T-cell (primary cell): ENCODE measurements at regions not wholly inside any gene's neighbourhood (a gene's known extent, or its start where the extent isn't known, plus 50 kb on each side); places are given as distances from the start of the nearest gene placed in this dataset.

Experiments
- ATAC-seq, 4 experiments: fragments of 200-7000 bp in 3 of 4; fragments of 150-1000 bp in 1 of 4; cut with Tn5 transposase; replicated peaks in 1 of 4; 1 replicate in 3 of 4; 2 replicates in 1 of 4; pipeline ENCODE4 v1.10.0; 2021; ENCODE audit warnings: moderate library complexity in 3 of 4, mild to moderate bottlenecking in 2 of 4, moderate number of reproducible peaks in 1 of 4
- CTCF ChIA-PET, 2 donors: fragments of 300-600 bp; sonication (Branson Sonifier 250); formaldehyde crosslinking; loops; one replicate each; lab custom pipeline; 2022; ENCODE audit warnings: antibody characterized with exemption in 2 of 2; lab: Charles Lee
- POLR2A ChIA-PET, 2 donors: fragments of 300-600 bp; sonication (Branson Sonifier 250); formaldehyde crosslinking; loops; one replicate each; lab custom pipeline; 2022; ENCODE audit warnings: antibody characterized with exemption in 2 of 2; lab: Charles Lee
- DNase-seq, 35 experiments: peaks; one replicate each; pipeline versions ENCODE4 v3.0.0 to v3.0.0-alpha.2; 2013 to 2023
- H3K27ac ChIP-seq: one replicate; pipeline ENCODE4 v1.5.1; 2013; ENCODE audit warnings: low read length
- H3K27me3 ChIP-seq, 2 experiments: replicated peaks in 1 of 2; 1 replicate in 1 of 2; 2 replicates in 1 of 2; pipeline versions ENCODE4 v1.6.1 to v1.7.0; 2013; ENCODE audit warnings: low read length in 1 of 2, mixed read lengths in 1 of 2; ENCODE audit not compliant: control insufficient read depth in 2 of 2, insufficient read depth in 2 of 2; ENCODE audit errors: extremely low read depth in 1 of 2
- H3K36me3 ChIP-seq, 2 donors: 1 replicate in 1 of 2; 2 replicates in 1 of 2; pipeline versions ENCODE4 v1.6.1 to v1.7.0; 2013; ENCODE audit warnings: low read length in 1 of 2; ENCODE audit not compliant: control insufficient read depth in 2 of 2, insufficient read depth in 1 of 2; ENCODE audit errors: extremely low read depth in 1 of 2
- H3K4me1 ChIP-seq, 2 experiments: 1 replicate in 1 of 2; 2 replicates in 1 of 2; pipeline versions ENCODE4 v1.6.1 to v1.7.0; 2013; ENCODE audit warnings: low read length in 2 of 2, mixed read lengths in 1 of 2; ENCODE audit not compliant: insufficient read depth in 2 of 2, control insufficient read depth in 1 of 2; ENCODE audit errors: extremely low read depth in 1 of 2
- H3K4me3 ChIP-seq, 2 donors: 1 replicate in 1 of 2; 2 replicates in 1 of 2; pipeline versions ENCODE4 v1.5.1 to v1.7.0; 2013; ENCODE audit warnings: mild to moderate bottlenecking in 2 of 2, low read length in 1 of 2, moderate library complexity in 1 of 2; ENCODE audit not compliant: control insufficient read depth in 1 of 2; ENCODE audit errors: extremely low read depth in 1 of 2
- H3K9me3 ChIP-seq: 2 replicates; pipeline ENCODE4 v1.7.0; 2013
- H3K27ac Mint-ChIP-seq, 2 donors: one replicate each; pipeline ENCODE4 v1.8.0; 2020 to 2021; ENCODE audit warnings: mild to moderate bottlenecking in 2 of 2, mixed read lengths in 2 of 2
- H3K27me3 Mint-ChIP-seq, 2 donors: one replicate each; pipeline ENCODE4 v1.8.0; 2021 to 2022; ENCODE audit warnings: mixed read lengths in 2 of 2
- H3K36me3 Mint-ChIP-seq: one replicate; pipeline ENCODE4 v1.8.0; 2021; ENCODE audit warnings: mixed read lengths
- H3K4me1 Mint-ChIP-seq, 3 donors: one replicate each; pipeline ENCODE4 v1.8.0; 2020 to 2022; ENCODE audit warnings: mixed read lengths in 3 of 3, mild to moderate bottlenecking in 1 of 3
- H3K4me3 Mint-ChIP-seq, 3 donors: one replicate each; pipeline ENCODE4 v1.8.0; 2020 to 2022; ENCODE audit warnings: mild to moderate bottlenecking in 3 of 3, mixed read lengths in 3 of 3, moderate library complexity in 3 of 3
- H3K9me3 Mint-ChIP-seq, 3 donors: one replicate each; pipeline ENCODE4 v1.8.0; 2020 to 2022; ENCODE audit warnings: mixed read lengths in 3 of 3
- WGBS: methylation state at CpG from one replicate; pipeline ENCODE4 v1.1.5; 2013; ENCODE audit warnings: missing lambda C conversion rate; ENCODE audit not compliant: insufficient coverage; 5-methylcytosine and 5-hydroxymethylcytosine counted together

- H3K27ac Mint-ChIP-seq: peak overlapping the region in 1 of 2 donors; percentile 2
- peak overlapping the region; percentile 38 for H3K27ac ChIP-seq
- WGBS: 60% methylated on average over 1 of the region's 3 CpGs
- no peaks in the 10 kb centered on the region for H3K27me3 Mint-ChIP-seq
- no peaks in the 10 kb centered on the region for H3K36me3 ChIP-seq
- H3K36me3 Mint-ChIP-seq: no peaks in the 10 kb centered on the region
- no peaks in the 10 kb centered on the region for H3K27me3 ChIP-seq
- peaks cover 0 to 42% (median 9%) of the 10 kb centered on the region in 3 donors for H3K4me1 Mint-ChIP-seq
- H3K9me3 Mint-ChIP-seq: no peaks in the 10 kb centered on the region
- H3K4me3 ChIP-seq: no peak overlapping the region
- ATAC-seq (peak; percentile 66 to 78 (median 74)), DNase-seq (peak in 1 of 35 experiments; percentile 34)
- no peaks in the 10 kb centered on the region for H3K4me1 ChIP-seq
- ChIA-PET CTCF (interaction anchor here in 1 of 2 donors (1.1 kb wide), 1 partner anchor 45 kb away, joined by 3 read pairs; no protein-coding TSS in a partner anchor), POLR2A (interaction anchor here in 1 of 2 donors (1.3 kb wide), 1 partner anchor 29 kb away, joined by 9 read pairs; no protein-coding TSS in a partner anchor)
- H3K9me3 ChIP-seq: no peaks in the 10 kb centered on the region
- no peak overlapping the region for H3K4me3 Mint-ChIP-seq
Observed at GRCh38 chr7:17029150-17029549, 147.4 kb upstream of the AGR3 start.

DNA sequence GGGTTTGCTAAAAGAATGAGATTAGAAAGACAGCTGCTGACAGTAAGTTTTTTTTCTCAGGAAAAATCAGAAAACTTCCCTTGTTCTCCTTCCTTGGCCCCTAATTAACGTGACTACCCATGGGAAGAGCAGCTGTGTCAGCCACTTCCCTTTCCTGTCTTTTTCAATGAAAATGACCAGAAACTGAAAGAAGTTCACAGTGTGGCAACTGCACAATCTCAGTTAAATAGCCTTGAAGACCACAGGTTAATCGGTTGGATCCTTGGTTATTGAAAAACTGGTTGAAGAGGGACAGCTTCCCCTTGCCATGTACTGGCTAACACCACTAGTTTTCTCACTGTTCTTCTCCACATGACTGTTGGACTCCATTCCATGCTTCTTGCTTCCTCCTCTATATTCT is 148.8 kb upstream of the AGR3 start:
- DNase-seq (no peak), ATAC-seq (no peak)
- Histone ChIP-seq H3K4me3 (no peak overlapping the region), H3K27ac (no peak overlapping the region), H3K27me3 (no peaks in the 10 kb centered on the region), H3K4me1 (no peaks in the 10 kb centered on the region), H3K9me3 (no peaks in the 10 kb centered on the region), H3K36me3 (no peaks in the 10 kb centered on the region)
- Mint-ChIP-seq H3K27me3 (no peaks in the 10 kb centered on the region), H3K4me3 (no peak overlapping the region), H3K4me1 (peaks cover 0 to 42% (median 9%) of the 10 kb centered on the region in 3 donors), H3K27ac (no peak overlapping the region), H3K9me3 (no peaks in the 10 kb centered on the region), H3K36me3 (no peaks in the 10 kb centered on the region)
- POLR2A ChIA-PET: no interaction called here
- CTCF ChIA-PET: no interaction called here
- 0% methylated on average over 1 of the region's 2 CpGs for WGBS

DNA sequence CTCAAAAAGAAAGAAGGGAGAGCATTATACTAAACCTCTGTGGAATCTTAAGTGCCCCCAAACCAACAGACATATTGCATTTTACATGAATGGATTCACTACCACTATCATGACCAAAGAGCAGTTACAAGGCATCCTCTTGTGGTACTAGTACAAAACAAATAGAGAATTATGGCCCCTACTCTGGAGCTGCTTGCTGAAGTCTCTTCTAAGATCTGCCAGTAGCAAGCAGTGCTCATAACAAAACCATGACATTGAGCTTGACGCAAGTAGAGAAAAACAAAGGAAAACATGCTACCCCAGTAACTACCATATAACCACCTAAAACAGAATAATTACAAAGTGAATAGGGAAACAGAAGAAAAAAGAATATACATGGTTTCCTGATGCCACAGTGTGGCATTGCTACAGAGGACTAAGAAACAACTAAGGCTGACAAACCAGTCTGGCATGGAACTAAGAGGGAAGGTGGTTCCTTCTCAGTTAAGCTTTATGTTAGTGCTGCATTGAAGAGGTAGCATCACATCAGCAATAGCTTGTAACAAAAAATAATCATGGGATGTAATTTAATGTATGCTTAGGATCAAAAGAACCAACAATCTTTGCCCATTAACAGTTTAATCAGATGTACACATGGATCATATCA is 150.2 kb upstream of the AGR3 start:
- H3K27me3 Mint-ChIP-seq: no peaks in the 10 kb centered on the region
- DNase-seq: no peak
- no peak overlapping the region for H3K27ac ChIP-seq
- ChIA-PET POLR2A (interaction anchor here (0.5 to 0.6 kb wide), 2 partner anchors 39 to 1052 kb away, joined by 3 read pairs; no protein-coding TSS in a partner anchor), CTCF (no interaction called here)
- H3K4me3 Mint-ChIP-seq: no peak overlapping the region
- H3K27me3 ChIP-seq: no peaks in the 10 kb centered on the region
- H3K9me3 ChIP-seq: no peaks in the 10 kb centered on the region
- no peak for ATAC-seq
- no peaks in the 10 kb centered on the region for H3K9me3 Mint-ChIP-seq
- no CpG with 5 or more reads among the region's 1 CpG for WGBS
- no peaks in the 10 kb centered on the region for H3K36me3 Mint-ChIP-seq
- H3K4me1 Mint-ChIP-seq: peaks cover 0 to 37% (median 9%) of the 10 kb centered on the region in 3 donors
- peak overlapping the region in 1 of 2 donors; percentile 12 for H3K27ac Mint-ChIP-seq
- no peaks in the 10 kb centered on the region for H3K4me1 ChIP-seq
- no peaks in the 10 kb centered on the region for H3K36me3 ChIP-seq
- H3K4me3 ChIP-seq: no peak overlapping the region

- Histone ChIP-seq H3K4me1 (no peaks in the 10 kb centered on the region), H3K27me3 (no peaks in the 10 kb centered on the region), H3K9me3 (no peaks in the 10 kb centered on the region), H3K36me3 (no peaks in the 10 kb centered on the region), H3K27ac (no peak overlapping the region), H3K4me3 (no peak overlapping the region)
- 94% methylated on average over 3 of the region's 4 CpGs for WGBS
- DNase-seq: no peak
- no peaks in the 10 kb centered on the region for H3K27me3 Mint-ChIP-seq
- H3K36me3 Mint-ChIP-seq: no peaks in the 10 kb centered on the region
- no peak overlapping the region for H3K27ac Mint-ChIP-seq
- peaks cover 0 to 32% (median 9%) of the 10 kb centered on the region in 3 donors for H3K4me1 Mint-ChIP-seq
- ChIA-PET POLR2A (interaction anchor here in 1 of 2 donors (0.7 kb wide), 1 partner anchor 66 kb away, joined by 8 read pairs; no protein-coding TSS in a partner anchor), CTCF (no interaction called here)
- H3K9me3 Mint-ChIP-seq: no peaks in the 10 kb centered on the region
- H3K4me3 Mint-ChIP-seq: no peak overlapping the region
- no peak for ATAC-seq
Observed at GRCh38 chr7:17033245-17033644, 151.5 kb upstream of the AGR3 start.

DNA sequence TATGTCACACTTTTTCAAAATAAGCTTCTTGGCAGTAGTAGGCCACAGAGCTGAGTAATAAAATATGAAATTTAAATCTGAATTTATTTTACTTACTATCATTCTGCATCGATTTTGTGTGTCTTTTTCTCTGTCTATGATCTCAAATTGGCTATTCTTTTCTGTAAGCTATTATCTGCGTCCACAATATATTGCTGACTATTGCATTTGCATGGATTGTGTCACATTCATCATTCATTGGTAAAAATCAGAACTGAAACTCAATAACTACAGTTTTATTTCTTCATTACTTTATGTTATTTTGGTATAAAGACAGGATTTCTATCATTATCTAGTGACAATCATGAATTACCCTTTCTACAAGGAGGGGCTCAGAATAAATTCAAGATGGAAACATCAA is 154.8 kb upstream of the AGR3 start:
- Mint-ChIP-seq H3K4me3 (no peak overlapping the region), H3K27me3 (peaks cover 0 to 5% of the 10 kb centered on the region in 2 donors), H3K9me3 (no peaks in the 10 kb centered on the region), H3K27ac (no peak overlapping the region), H3K4me1 (peaks cover 6 to 24% (median 9%) of the 10 kb centered on the region in 3 donors), H3K36me3 (no peaks in the 10 kb centered on the region)
- DNase-seq: no peak
- peaks cover 0 to 3% of the 10 kb centered on the region in 2 experiments for H3K4me1 ChIP-seq
- H3K9me3 ChIP-seq: no peaks in the 10 kb centered on the region
- ChIA-PET CTCF (no interaction called here), POLR2A (no interaction called here)
- no peaks in the 10 kb centered on the region for H3K27me3 ChIP-seq
- ATAC-seq: no peak
- H3K27ac ChIP-seq: no peak overlapping the region
- no peaks in the 10 kb centered on the region for H3K36me3 ChIP-seq
- no CpG with 5 or more reads among the region's 2 CpGs for WGBS
- H3K4me3 ChIP-seq: no peak overlapping the region

- H3K27me3 ChIP-seq: no peaks in the 10 kb centered on the region
- no peak overlapping the region for H3K27ac ChIP-seq
- H3K4me3 ChIP-seq: no peak overlapping the region
- Mint-ChIP-seq H3K27me3 (peaks cover 0 to 5% of the 10 kb centered on the region in 2 donors), H3K9me3 (no peaks in the 10 kb centered on the region), H3K4me1 (peaks cover 3 to 20% (median 16%) of the 10 kb centered on the region in 3 donors), H3K36me3 (no peaks in the 10 kb centered on the region), H3K4me3 (no peak overlapping the region), H3K27ac (no peak overlapping the region)
- H3K4me1 ChIP-seq: peaks cover 0 to 3% of the 10 kb centered on the region in 2 experiments
- no CpG with 5 or more reads among the region's 3 CpGs for WGBS
- no peak for ATAC-seq
- CTCF ChIA-PET: interaction anchor here (0.6 to 0.7 kb wide), 4 partner anchors 28 to 1263 kb away, joined by 3 to 5 read pairs (median 4); no protein-coding TSS in a partner anchor
- POLR2A ChIA-PET: no interaction called here
- DNase-seq: no peak
- H3K36me3 ChIP-seq: no peaks in the 10 kb centered on the region
- no peaks in the 10 kb centered on the region for H3K9me3 ChIP-seq
Observed at GRCh38 chr7:17037356-17037755, 155.6 kb upstream of the AGR3 start.
